Activated T-helper 1 cell treated with anti-CD3 and anti-CD28 coated beads, Interleukin-2, amount 50 U/mL, for 16 hours (primary cell): ENCODE measurements at regions not wholly inside any gene's neighbourhood (a gene's known extent, or its start where the extent isn't known, plus 50 kb on each side); places are given as distances from the start of the nearest gene placed in this dataset.
"Not testable (repeated sequence)": the region's sequence is repeated elsewhere in the genome, so short reads cannot be mapped to it uniquely, and the experiment has no call there.

Experiments used
- DNase-seq, 2 donors: peaks; one replicate each; pipeline ENCODE4 v3.0.0-alpha.2; 2020; ENCODE audit warnings: low read depth in 1 of 2, low spot score in 1 of 2

- DNase-seq = not testable (repeated sequence)
Measured at GRCh38 chr7:149930374-149931068, 56.8 kb downstream of the ATP6V0E2 start.

GRCh38 chr7:149933776-149934175, 60.0 kb downstream of the ATP6V0E2 start:
- not testable (repeated sequence) for DNase-seq

GRCh38 chr7:149947346-149947745, 73.6 kb downstream of the ATP6V0E2 start:
- DNase-seq = not testable (repeated sequence)

- not testable (repeated sequence) for DNase-seq
Measured at GRCh38 chr7:149948444-149948843, 74.7 kb downstream of the ATP6V0E2 start.

- DNase-seq = not testable (repeated sequence)
Measured at GRCh38 chr7:149949863-149950577, 76.3 kb downstream of the ATP6V0E2 start.

- not testable (repeated sequence) for DNase-seq
Measured at GRCh38 chr7:149950578-149950924, 76.8 kb downstream of the ATP6V0E2 start.

GRCh38 chr7:149951579-149951978, 77.8 kb downstream of the ATP6V0E2 start:
- DNase-seq = not testable (repeated sequence)

- DNase-seq = not testable (repeated sequence)
Measured at GRCh38 chr7:149958880-149959279, 85.1 kb downstream of the ATP6V0E2 start.

GRCh38 chr7:149960863-149961262, 87.1 kb downstream of the ATP6V0E2 start:
- DNase-seq = not testable (repeated sequence)

- not testable (repeated sequence) for DNase-seq
Measured at GRCh38 chr7:149961878-149962277, 88.1 kb downstream of the ATP6V0E2 start.

- not testable (repeated sequence) for DNase-seq
Measured at GRCh38 chr7:149962685-149963319, 89.0 kb downstream of the ATP6V0E2 start.

GRCh38 chr7:149963985-149964384, 90.2 kb downstream of the ATP6V0E2 start:
- not testable (repeated sequence) for DNase-seq

GRCh38 chr7:149966444-149966843, 92.7 kb downstream of the ATP6V0E2 start:
- DNase-seq = not testable (repeated sequence)

GRCh38 chr7:149972977-149973376, 99.2 kb downstream of the ATP6V0E2 start:
- not testable (repeated sequence) for DNase-seq

- not testable (repeated sequence) for DNase-seq
Measured at GRCh38 chr7:149973681-149974080, 99.9 kb downstream of the ATP6V0E2 start.

GRCh38 chr7:149975608-149976007, 101.8 kb downstream of the ATP6V0E2 start:
- not testable (repeated sequence) for DNase-seq

GRCh38 chr7:149978537-149978936, 104.8 kb downstream of the ATP6V0E2 start:
- DNase-seq = not testable (repeated sequence)

- not testable (repeated sequence) for DNase-seq
Measured at GRCh38 chr7:149978944-149979343, 105.2 kb downstream of the ATP6V0E2 start.

GRCh38 chr7:149982537-149983112, 108.9 kb downstream of the ATP6V0E2 start:
- not testable (repeated sequence) for DNase-seq

GRCh38 chr7:149986866-149987265, 113.1 kb downstream of the ATP6V0E2 start:
- not testable (repeated sequence) for DNase-seq

GRCh38 chr7:149991652-149992302, 118.0 kb downstream of the ATP6V0E2 start:
- DNase-seq = not testable (repeated sequence)
